OCI-LY1 (cell line): ENCODE measurements at regions not wholly inside any gene's neighbourhood (a gene's known extent, or its start where the extent isn't known, plus 50 kb on each side); places are given as distances from the start of the nearest gene placed in this dataset.

ENCODE experiments used
- H2AFZ ChIP-seq: fragments of 200-600 bp; sonication (generic), shearing (Covaris generic); 2 replicates; pipeline ENCODE4 v1.6.0; 2014; ENCODE audit warnings: antibody characterized with exemption, mild to moderate bottlenecking, low read length
- H3F3A ChIP-seq: fragments of 200-600 bp; sonication (generic), shearing (Covaris generic); 2 replicates; pipeline ENCODE4 v1.6.0; 2014; ENCODE audit warnings: mild to moderate bottlenecking, antibody characterized with exemption, low read length, moderate library complexity; ENCODE audit not compliant: insufficient read depth
- H3K27ac ChIP-seq: fragments of 200-600 bp; sonication (generic); 2 replicates; pipeline ENCODE4 v1.5.1; 2014; ENCODE audit warnings: low read length, mixed run types, mild to moderate bottlenecking, low read depth; ENCODE audit not compliant: poor library complexity, severe bottlenecking
- H3K27me3 ChIP-seq: fragments of 200-600 bp; sonication (generic); 2 replicates; pipeline ENCODE4 v1.6.0; 2014; ENCODE audit warnings: antibody characterized with exemption, mild to moderate bottlenecking, low read length, moderate library complexity; ENCODE audit not compliant: insufficient read depth
- H3K36me3 ChIP-seq: fragments of 200-600 bp; sonication (generic); 2 replicates; pipeline ENCODE4 v1.6.1; 2014; ENCODE audit warnings: mild to moderate bottlenecking, antibody characterized with exemption, low read length, moderate library complexity, mixed read lengths; ENCODE audit not compliant: insufficient read depth
- H3K4me1 ChIP-seq: fragments of 200-600 bp; sonication (generic); 2 replicates; pipeline ENCODE4 v1.5.1; 2014; ENCODE audit warnings: mild to moderate bottlenecking, low read length, moderate library complexity; ENCODE audit not compliant: insufficient read depth, severe bottlenecking
- H3K4me2 ChIP-seq: fragments of 200-600 bp; sonication (generic), shearing (Covaris generic); 2 replicates; pipeline ENCODE4 v1.6.1; 2014; ENCODE audit warnings: low read length
- H3K4me3 ChIP-seq: fragments of 200-600 bp; sonication (generic); 2 replicates; pipeline ENCODE4 v1.5.1; 2014; ENCODE audit warnings: low read length, low read depth, mild to moderate bottlenecking, mixed read lengths; ENCODE audit not compliant: poor library complexity, severe bottlenecking
- H3K79me2 ChIP-seq: fragments of 200-600 bp; shearing (Covaris generic); 2 replicates; pipeline ENCODE4 v1.6.1; 2016; ENCODE audit warnings: mixed run types, low read length, mixed read lengths; ENCODE audit not compliant: insufficient read depth
- H3K9ac ChIP-seq: fragments of 200-600 bp; sonication (generic), shearing (Covaris generic); 2 replicates; pipeline ENCODE4 v1.6.1; 2014; ENCODE audit warnings: mild to moderate bottlenecking, low read length, mixed read lengths
- H3K9me2 ChIP-seq: fragments of 200-600 bp; sonication (generic), shearing (Covaris generic); 2 replicates; pipeline ENCODE4 v1.6.1; 2014; ENCODE audit warnings: low read depth, mild to moderate bottlenecking, low read length, mixed read lengths
- H3K9me3 ChIP-seq: fragments of 200-600 bp; shearing (Covaris generic); 2 replicates; pipeline ENCODE4 v1.6.1; 2014; ENCODE audit warnings: low read length, mixed read lengths
- H4K20me1 ChIP-seq: fragments of 200-600 bp; sonication (generic), shearing (Covaris generic); 2 replicates; pipeline ENCODE4 v1.6.0; 2016; ENCODE audit warnings: mild to moderate bottlenecking, low read length; ENCODE audit not compliant: insufficient read depth
- CTCF ChIP-seq: fragments of 200-600 bp; sonication (generic), shearing (Covaris generic); IDR thresholded peaks from 2 replicates; pipeline ENCODE4 v1.5.1; 2017; ENCODE audit warnings: mild to moderate bottlenecking, antibody characterized with exemption, low read length, moderate library complexity, mixed read lengths
- EZH2 ChIP-seq: fragments of 200-600 bp; sonication (generic), shearing (Covaris generic); IDR thresholded peaks from 2 replicates; pipeline ENCODE4 v1.8.0; 2017; ENCODE audit warnings: borderline replicate concordance, mixed run types, mild to moderate bottlenecking, antibody characterized with exemption, low read length, moderate library complexity, mixed read lengths

GRCh38 chr20:40956542-40957264, 71.9 kb upstream of the TOP1 start:
- no peak for TF ChIP-seq EZH2
- TF ChIP-seq CTCF = no peak
- H3F3A ChIP-seq = no peaks in the 10 kb centered on the region
- H3K9ac ChIP-seq = no peak overlapping the region
- H3K4me2 ChIP-seq = no peak overlapping the region
- H3K79me2 ChIP-seq = no peaks in the 10 kb centered on the region
- H3K27me3 ChIP-seq = no peaks in the 10 kb centered on the region
- no peak overlapping the region for H2AFZ ChIP-seq
- no peak overlapping the region for H3K27ac ChIP-seq
- peaks cover 7% of the 10 kb centered on the region for H3K4me1 ChIP-seq
- no peak overlapping the region for H3K4me3 ChIP-seq
- H3K9me2 ChIP-seq = no peaks in the 10 kb centered on the region
- no peaks in the 10 kb centered on the region for H3K36me3 ChIP-seq
- H4K20me1 ChIP-seq = no peaks in the 10 kb centered on the region
- H3K9me3 ChIP-seq = no peaks in the 10 kb centered on the region

DNA sequence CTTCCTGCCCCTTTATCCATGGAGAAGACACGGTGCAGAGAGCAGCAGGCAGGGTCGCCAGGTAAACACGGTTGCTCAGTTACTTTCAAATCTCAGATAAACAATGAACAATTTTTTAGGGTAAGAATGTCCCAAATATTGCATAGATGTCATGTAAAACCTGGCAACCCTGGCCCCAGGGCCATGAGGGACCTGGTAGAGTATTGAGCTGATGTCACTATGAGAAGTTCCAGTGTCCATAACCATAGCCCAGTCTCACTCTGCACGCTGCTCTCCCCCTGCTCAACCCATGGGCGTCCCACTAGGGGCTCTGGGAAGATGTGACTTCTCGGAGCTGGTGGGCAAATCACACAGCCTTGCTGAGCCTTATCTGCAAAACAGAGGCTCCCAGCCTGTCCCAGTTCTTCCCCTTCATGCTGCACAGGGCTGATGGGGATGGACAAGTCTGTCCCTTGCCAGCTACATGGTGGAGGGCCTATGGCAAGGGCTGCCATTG, 71.3 kb upstream of the TOP1 start:
- Histone ChIP-seq H3K9me2 (no peaks in the 10 kb centered on the region), H3K4me1 (peaks cover 7% of the 10 kb centered on the region), H2AFZ (no peak overlapping the region), H3K4me3 (no peak overlapping the region), H3F3A (no peaks in the 10 kb centered on the region), H3K9me3 (no peaks in the 10 kb centered on the region), H3K4me2 (no peak overlapping the region), H3K9ac (no peak overlapping the region), H3K79me2 (no peaks in the 10 kb centered on the region), H3K27ac (no peak overlapping the region), H3K27me3 (no peaks in the 10 kb centered on the region), H3K36me3 (no peaks in the 10 kb centered on the region), H4K20me1 (no peaks in the 10 kb centered on the region)
- no peak for TF ChIP-seq EZH2
- TF ChIP-seq CTCF = no peak

GRCh38 chr20:40958598-40958997, 70.0 kb upstream of the TOP1 start:
- Histone ChIP-seq H3F3A (no peaks in the 10 kb centered on the region), H3K4me3 (no peak overlapping the region), H3K9ac (no peak overlapping the region), H3K36me3 (no peaks in the 10 kb centered on the region), H2AFZ (no peak overlapping the region), H4K20me1 (no peaks in the 10 kb centered on the region), H3K79me2 (no peaks in the 10 kb centered on the region), H3K4me1 (peaks cover 11% of the 10 kb centered on the region), H3K27me3 (no peaks in the 10 kb centered on the region), H3K9me3 (no peaks in the 10 kb centered on the region), H3K4me2 (no peak overlapping the region), H3K27ac (no peak overlapping the region), H3K9me2 (no peaks in the 10 kb centered on the region)
- TF ChIP-seq CTCF (no peak), EZH2 (no peak)
